ENCODE measurements at regions not wholly inside any gene's neighbourhood (a gene's known extent, or its start where the extent isn't known, plus 50 kb on each side); places are given as distances from the start of the nearest gene placed in this dataset.

- no peak overlapping the region for H4K91ac ChIP-seq (replicated peaks; ENCODE audit: insufficient read length, low read length)
- H2AK5ac ChIP-seq (ENCODE audit: low read depth, low read length), result no peak overlapping the region
- TF ChIP-seq ATF3 (IDR thresholded peaks at IDR 0.05; ENCODE audit: insufficient read depth, low read depth, low read length) (no peak), CREB1 (IDR thresholded peaks at IDR 0.05) (no peak), BCL11A (IDR thresholded peaks at IDR 0.05; ENCODE audit: low read depth in 2 of 2, low read length in 2 of 2) (no peak), SUZ12 (IDR thresholded peaks at IDR 0.05; ENCODE audit: low read length) (no peak), JUN (IDR thresholded peaks at IDR 0.05; ENCODE audit: low read depth, low read length) (no peak)
- ChIA-PET POLR2A (ENCODE audit: partially characterized antibody) (no interaction called here), CTCF (ENCODE audit: partially characterized antibody) (no interaction called here)
- H3K18ac ChIP-seq (ENCODE audit: extremely low read depth, low read length), result no peak overlapping the region
- H3K56ac ChIP-seq (replicated peaks; ENCODE audit: insufficient read length, low read depth, low read length), result no peak overlapping the region
- no peak overlapping the region for H2BK120ac ChIP-seq (replicated peaks; ENCODE audit: low read depth, low read length)
- no peak for DNase-seq (ENCODE audit: low read depth in 1 of 2, low spot score in 2 of 2)
- H2BK15ac ChIP-seq (ENCODE audit: low read length), result no peak overlapping the region
- FAIRE-seq, result no peak
- H3K23ac ChIP-seq (ENCODE audit: insufficient read length), result no peak overlapping the region
- H4K20me1 ChIP-seq (replicated peaks in 1 of 2; ENCODE audit: control insufficient read depth in 1 of 2, insufficient read depth in 2 of 2, low read length in 2 of 2), result no peaks in the 10 kb centered on the region
- no peaks in the 10 kb centered on the region for H3K79me2 ChIP-seq (ENCODE audit: control insufficient read depth in 1 of 2, insufficient read depth in 2 of 2, low read length in 2 of 2)
- no peak overlapping the region for H2BK20ac ChIP-seq (ENCODE audit: low read length)
- H3K9ac ChIP-seq (replicated peaks in 1 of 4; ENCODE audit: extremely low read depth in 1 of 4, low read depth in 3 of 4, low read length in 3 of 4), result no peak overlapping the region
- H3K9me3 ChIP-seq (ENCODE audit: insufficient read depth in 2 of 2, low read depth in 1 of 2, low read length in 1 of 2), result no peaks in the 10 kb centered on the region
- H2AFZ ChIP-seq (ENCODE audit: low read length), result no peak overlapping the region
- no peak overlapping the region for H4K8ac ChIP-seq (ENCODE audit: extremely low read depth, insufficient read depth, low read length)
- H3K14ac ChIP-seq (ENCODE audit: insufficient read length), result no peak overlapping the region
- H3K79me1 ChIP-seq (ENCODE audit: low read depth, low read length), result no peaks in the 10 kb centered on the region
- H3K4ac ChIP-seq (replicated peaks; ENCODE audit: insufficient read length, low read depth, low read length), result no peak overlapping the region
- H3K27ac ChIP-seq (ENCODE audit: low read depth, low read length), result no peak overlapping the region
- H4K5ac ChIP-seq (ENCODE audit: insufficient read length, low read depth, low read length), result no peak overlapping the region
- no peaks in the 10 kb centered on the region for H3K4me1 ChIP-seq (replicated peaks in 1 of 4; ENCODE audit: control insufficient read depth in 3 of 4, insufficient read depth in 4 of 4, low read length in 3 of 4)
- no peak overlapping the region for H3K4me2 ChIP-seq (ENCODE audit: insufficient read depth in 1 of 2, low read depth in 2 of 2, low read length in 2 of 2)
- H3K23me2 ChIP-seq (ENCODE audit: low read depth, low read length), result no peaks in the 10 kb centered on the region
- no peak overlapping the region for H2BK5ac ChIP-seq (ENCODE audit: low read depth, low read length)
- H3K4me3 ChIP-seq (ENCODE audit: extremely low read depth in 1 of 4, insufficient read depth in 2 of 4, low read depth in 3 of 4, low read length in 4 of 4), result no peak overlapping the region
- H3K27me3 ChIP-seq (replicated peaks in 1 of 4; ENCODE audit: control insufficient read depth in 3 of 4, extremely low read depth in 1 of 4, insufficient read depth in 3 of 4, low read length in 3 of 4), result no peaks in the 10 kb centered on the region
- no peaks in the 10 kb centered on the region for H3K36me3 ChIP-seq (ENCODE audit: control insufficient read depth in 2 of 4, insufficient read depth in 4 of 4, low read length in 3 of 4)
- no peak overlapping the region for H2BK12ac ChIP-seq (ENCODE audit: low read depth, low read length)
Measured at GRCh38 chr4:59180969-59181368, 2019.2 kb upstream of the ADGRL3 start.
